Glutamatergic neuron (in vitro differentiated cells): ENCODE measurements at regions not wholly inside any gene's neighbourhood (a gene's known extent, or its start where the extent isn't known, plus 50 kb on each side); places are given as distances from the start of the nearest gene placed in this dataset.
A peak's percentile ranks its signal among the peaks of the same experiment; 100 is the strongest.

Experiments used
- DNase-seq: peaks from one replicate; pipeline ENCODE4 v3.0.0; 2022
- H3K27ac Mint-ChIP-seq: one replicate; pipeline ENCODE4 v1.8.0; 2020; ENCODE audit warnings: mild to moderate bottlenecking, mixed read lengths, inconsistent platforms; ENCODE audit not compliant: unreplicated experiment
- H3K27me3 Mint-ChIP-seq: one replicate; pipeline ENCODE4 v1.8.0; 2020; ENCODE audit warnings: mild to moderate bottlenecking, moderate library complexity, mixed read lengths, inconsistent platforms; ENCODE audit not compliant: unreplicated experiment
- H3K36me3 Mint-ChIP-seq: one replicate; pipeline ENCODE4 v1.8.0; 2020; ENCODE audit warnings: mild to moderate bottlenecking, mixed read lengths, inconsistent platforms; ENCODE audit not compliant: unreplicated experiment
- H3K4me1 Mint-ChIP-seq: one replicate; pipeline ENCODE4 v1.8.0; 2020; ENCODE audit warnings: mild to moderate bottlenecking, low read depth, mixed read lengths, inconsistent platforms; ENCODE audit not compliant: unreplicated experiment
- H3K4me3 Mint-ChIP-seq: one replicate; pipeline ENCODE4 v1.8.0; 2020; ENCODE audit warnings: mild to moderate bottlenecking, mixed read lengths, inconsistent platforms; ENCODE audit not compliant: unreplicated experiment
- H3K9me3 Mint-ChIP-seq: one replicate; pipeline ENCODE4 v1.8.0; 2020; ENCODE audit warnings: mild to moderate bottlenecking, moderate library complexity, mixed read lengths, inconsistent platforms; ENCODE audit not compliant: unreplicated experiment
- TF ChIP-seq, protein P1 (sequence below): fragments of 200-600 bp; sonication (generic); IDR thresholded peaks from one replicate; pipeline ENCODE4 v1.5.0; 2021; ENCODE audit not compliant: partially characterized antibody, unreplicated experiment

DNA sequence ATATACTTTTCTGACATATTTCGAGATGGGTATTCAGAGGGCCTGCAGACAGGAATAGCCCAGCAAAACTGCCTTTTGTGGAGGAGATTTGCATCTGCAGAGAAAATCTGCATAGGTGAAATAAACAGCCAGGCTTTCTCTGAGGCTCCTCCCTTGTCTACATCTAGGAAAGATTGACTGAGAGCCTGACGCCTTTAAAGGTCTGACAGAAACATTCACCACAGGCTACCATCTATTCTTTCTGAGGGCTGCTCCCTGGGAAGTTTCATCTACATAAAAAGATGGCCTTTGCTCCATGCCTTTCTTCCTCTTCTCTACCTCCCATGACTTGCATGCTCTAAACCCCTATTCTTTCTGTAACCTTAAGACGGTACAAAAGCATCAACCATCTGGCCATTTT lies 55.0 kb upstream of the AP1S2 start:
- no peak for DNase-seq
- peaks cover 2% of the 10 kb centered on the region for H3K9me3 Mint-ChIP-seq
- no peak overlapping the region for H3K4me3 Mint-ChIP-seq
- peak overlapping the region; percentile 44 for H3K27ac Mint-ChIP-seq
- TF ChIP-seq, protein P1, sequence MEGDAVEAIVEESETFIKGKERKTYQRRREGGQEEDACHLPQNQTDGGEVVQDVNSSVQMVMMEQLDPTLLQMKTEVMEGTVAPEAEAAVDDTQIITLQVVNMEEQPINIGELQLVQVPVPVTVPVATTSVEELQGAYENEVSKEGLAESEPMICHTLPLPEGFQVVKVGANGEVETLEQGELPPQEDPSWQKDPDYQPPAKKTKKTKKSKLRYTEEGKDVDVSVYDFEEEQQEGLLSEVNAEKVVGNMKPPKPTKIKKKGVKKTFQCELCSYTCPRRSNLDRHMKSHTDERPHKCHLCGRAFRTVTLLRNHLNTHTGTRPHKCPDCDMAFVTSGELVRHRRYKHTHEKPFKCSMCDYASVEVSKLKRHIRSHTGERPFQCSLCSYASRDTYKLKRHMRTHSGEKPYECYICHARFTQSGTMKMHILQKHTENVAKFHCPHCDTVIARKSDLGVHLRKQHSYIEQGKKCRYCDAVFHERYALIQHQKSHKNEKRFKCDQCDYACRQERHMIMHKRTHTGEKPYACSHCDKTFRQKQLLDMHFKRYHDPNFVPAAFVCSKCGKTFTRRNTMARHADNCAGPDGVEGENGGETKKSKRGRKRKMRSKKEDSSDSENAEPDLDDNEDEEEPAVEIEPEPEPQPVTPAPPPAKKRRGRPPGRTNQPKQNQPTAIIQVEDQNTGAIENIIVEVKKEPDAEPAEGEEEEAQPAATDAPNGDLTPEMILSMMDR, result no peak
- H3K27me3 Mint-ChIP-seq, result peaks cover 9% of the 10 kb centered on the region
- peaks cover 24% of the 10 kb centered on the region for H3K4me1 Mint-ChIP-seq
- H3K36me3 Mint-ChIP-seq, result no peaks in the 10 kb centered on the region

DNA sequence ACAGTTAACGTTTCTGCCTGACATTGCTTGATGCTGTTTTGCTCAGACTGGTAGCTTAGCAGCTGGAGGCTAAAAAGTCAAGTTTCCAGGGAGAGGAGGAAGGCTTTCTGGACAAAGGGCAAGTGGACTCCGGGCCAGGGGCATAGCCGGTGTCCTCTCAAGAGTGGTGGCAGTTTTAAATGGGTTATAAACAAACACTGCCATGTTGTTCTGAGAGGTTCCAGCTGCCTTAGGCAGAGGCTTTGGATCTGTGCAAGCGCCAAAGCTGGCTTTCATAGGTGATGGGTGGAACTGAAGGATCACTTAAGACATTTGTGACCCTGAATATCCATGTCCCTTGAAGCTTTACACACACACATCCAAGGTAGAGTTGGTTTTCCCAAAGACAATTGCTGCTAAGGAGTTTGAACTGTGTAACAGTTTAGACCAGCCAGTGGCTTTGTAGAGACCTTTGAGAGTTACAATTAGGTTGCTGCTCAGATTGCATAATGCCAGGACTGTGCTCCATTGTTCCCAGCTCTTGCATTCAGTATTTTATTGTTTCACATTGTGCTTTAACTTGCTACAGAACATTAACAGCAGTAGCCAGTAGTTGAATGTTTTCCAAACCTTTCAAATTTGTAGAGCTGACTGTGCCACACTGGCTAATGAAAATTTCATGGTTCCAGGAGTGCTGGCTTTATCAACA lies 54.1 kb upstream of the AP1S2 start:
- H3K27me3 Mint-ChIP-seq, result peaks cover 9% of the 10 kb centered on the region
- H3K27ac Mint-ChIP-seq, result no peak overlapping the region
- H3K36me3 Mint-ChIP-seq, result no peaks in the 10 kb centered on the region
- DNase-seq, result no peak
- TF ChIP-seq, protein P1, result no peak
- no peak overlapping the region for H3K4me3 Mint-ChIP-seq
- H3K9me3 Mint-ChIP-seq, result peaks cover 2% of the 10 kb centered on the region
- H3K4me1 Mint-ChIP-seq, result peaks cover 20% of the 10 kb centered on the region

DNA sequence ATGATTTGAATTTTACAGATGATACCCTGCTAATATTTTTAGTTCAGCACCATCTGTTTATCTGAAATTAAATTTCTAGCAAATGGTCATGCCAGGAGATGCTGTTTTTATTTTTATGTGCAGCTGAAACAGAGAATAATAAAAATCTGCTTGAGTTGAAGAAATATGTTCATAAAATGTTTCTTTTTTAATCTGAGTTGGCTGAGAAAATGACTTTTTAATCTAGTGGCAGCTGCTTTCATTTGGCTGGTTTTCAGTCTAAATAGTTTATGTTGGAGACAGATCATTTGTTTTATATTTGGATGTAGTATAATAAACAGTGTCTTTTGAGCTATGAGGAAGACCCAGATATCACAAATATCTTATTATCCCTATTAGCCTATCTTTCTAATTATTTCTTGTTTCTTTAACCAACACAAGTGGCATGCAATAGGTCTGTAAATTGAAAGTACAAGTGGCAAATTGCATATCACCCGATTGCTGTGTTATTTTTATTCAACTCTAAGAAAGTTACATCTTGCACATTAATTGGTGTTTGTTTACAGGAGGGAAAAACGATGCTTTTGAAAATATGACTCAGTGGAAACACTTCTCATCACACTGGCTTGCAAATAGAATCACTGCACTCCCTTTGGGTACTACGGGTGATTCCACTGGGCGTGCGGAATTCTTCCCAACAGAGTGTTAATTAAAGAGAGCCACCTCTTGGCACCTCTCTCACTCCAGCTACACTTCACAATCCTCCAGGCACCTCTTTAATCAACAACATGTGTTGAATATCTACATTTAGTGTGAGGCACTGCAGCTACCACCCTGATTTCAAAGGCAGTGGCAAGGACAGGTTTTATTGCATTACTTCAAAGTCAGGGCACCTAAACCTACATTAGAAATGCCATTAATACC lies 51.7 kb upstream of the AP1S2 start:
- DNase-seq, result no peak
- H3K4me3 Mint-ChIP-seq, result no peak overlapping the region
- peaks cover 6% of the 10 kb centered on the region for H3K36me3 Mint-ChIP-seq
- H3K9me3 Mint-ChIP-seq, result no peaks in the 10 kb centered on the region
- no peak overlapping the region for H3K27ac Mint-ChIP-seq
- H3K4me1 Mint-ChIP-seq, result peaks cover 9% of the 10 kb centered on the region
- peaks cover 3% of the 10 kb centered on the region for H3K27me3 Mint-ChIP-seq
- TF ChIP-seq, protein P1, result no peak
